Fibroblast of lung (primary cell): ENCODE measurements at regions not wholly inside any gene's neighbourhood (a gene's known extent, or its start where the extent isn't known, plus 50 kb on each side); places are given as distances from the start of the nearest gene placed in this dataset.

Source experiments
- EZH2 ChIP-seq: IDR thresholded peaks from 2 replicates; pipeline ENCODE4 v1.5.1; 2012; ENCODE audit warnings: low read length, control low read depth, mild to moderate bottlenecking; ENCODE audit errors: missing control alignments
- TF ChIP-seq, protein P1 (sequence below), 2 donors: IDR thresholded peaks in 1 of 2; conservative IDR thresholded peaks in 1 of 2; 1 replicate in 1 of 2; 2 replicates in 1 of 2; pipeline ENCODE4 v1.5.1; 2011 to 2012; ENCODE audit warnings: low read length in 2 of 2, control low read depth in 1 of 2, inconsistent platforms in 1 of 2, low read depth in 1 of 2, mild to moderate bottlenecking in 1 of 2

GRCh38 chr21:20404915-20405314 is 593.3 kb upstream of the NCAM2 start:
- TF ChIP-seq, protein P1, sequence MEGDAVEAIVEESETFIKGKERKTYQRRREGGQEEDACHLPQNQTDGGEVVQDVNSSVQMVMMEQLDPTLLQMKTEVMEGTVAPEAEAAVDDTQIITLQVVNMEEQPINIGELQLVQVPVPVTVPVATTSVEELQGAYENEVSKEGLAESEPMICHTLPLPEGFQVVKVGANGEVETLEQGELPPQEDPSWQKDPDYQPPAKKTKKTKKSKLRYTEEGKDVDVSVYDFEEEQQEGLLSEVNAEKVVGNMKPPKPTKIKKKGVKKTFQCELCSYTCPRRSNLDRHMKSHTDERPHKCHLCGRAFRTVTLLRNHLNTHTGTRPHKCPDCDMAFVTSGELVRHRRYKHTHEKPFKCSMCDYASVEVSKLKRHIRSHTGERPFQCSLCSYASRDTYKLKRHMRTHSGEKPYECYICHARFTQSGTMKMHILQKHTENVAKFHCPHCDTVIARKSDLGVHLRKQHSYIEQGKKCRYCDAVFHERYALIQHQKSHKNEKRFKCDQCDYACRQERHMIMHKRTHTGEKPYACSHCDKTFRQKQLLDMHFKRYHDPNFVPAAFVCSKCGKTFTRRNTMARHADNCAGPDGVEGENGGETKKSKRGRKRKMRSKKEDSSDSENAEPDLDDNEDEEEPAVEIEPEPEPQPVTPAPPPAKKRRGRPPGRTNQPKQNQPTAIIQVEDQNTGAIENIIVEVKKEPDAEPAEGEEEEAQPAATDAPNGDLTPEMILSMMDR (conservative IDR thresholded peaks at IDR 0.05 in 1 of 2, IDR thresholded peaks at IDR 0.05 in 1 of 2; ENCODE audit: low read depth in 1 of 2, low read length in 2 of 2), result no peak
- TF ChIP-seq EZH2, result no peak
